Middle frontal gyrus (tissue), 1 donor: ENCODE measurements at regions not wholly inside any gene's neighbourhood (a gene's known extent, or its start where the extent isn't known, plus 50 kb on each side); places are given as distances from the start of the nearest gene placed in this dataset.

Source experiments
- DNase-seq: peaks from one replicate; pipeline ENCODE4 v3.0.0-alpha.2; 2015; ENCODE audit warnings: low spot score; ENCODE audit errors: extremely low spot score

DNA sequence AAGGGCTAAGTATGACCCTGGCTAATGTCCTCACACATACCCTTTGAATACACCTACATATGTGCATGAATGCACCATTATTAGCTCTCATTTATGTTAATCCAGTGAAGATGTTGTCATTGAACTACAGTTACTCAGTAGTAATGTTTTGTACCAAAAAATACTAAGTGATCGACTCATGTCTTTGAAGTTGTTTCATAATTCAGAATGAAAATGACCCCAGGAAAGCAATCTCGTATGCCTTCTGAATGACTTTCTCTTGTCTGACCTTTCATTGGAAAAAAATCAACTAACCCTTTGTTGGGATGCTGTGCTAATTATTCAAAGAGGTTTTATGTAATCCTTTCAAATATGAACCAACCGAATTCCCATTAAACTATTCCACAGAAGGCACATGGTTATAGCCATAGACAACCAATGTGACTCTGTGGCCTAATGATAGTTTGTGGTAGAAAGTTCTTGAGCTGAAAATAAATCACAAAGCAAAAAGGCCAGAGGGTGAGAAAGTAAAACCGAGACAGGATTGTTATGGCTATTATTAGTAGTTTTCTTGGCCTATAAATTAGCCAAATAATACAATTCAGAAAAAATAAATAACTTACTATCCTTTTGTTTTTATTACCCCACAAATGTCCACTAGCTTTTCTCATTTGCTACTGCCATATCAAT, 86.8 kb upstream of the STARD13 start:
- DNase-seq, result no peak

DNA sequence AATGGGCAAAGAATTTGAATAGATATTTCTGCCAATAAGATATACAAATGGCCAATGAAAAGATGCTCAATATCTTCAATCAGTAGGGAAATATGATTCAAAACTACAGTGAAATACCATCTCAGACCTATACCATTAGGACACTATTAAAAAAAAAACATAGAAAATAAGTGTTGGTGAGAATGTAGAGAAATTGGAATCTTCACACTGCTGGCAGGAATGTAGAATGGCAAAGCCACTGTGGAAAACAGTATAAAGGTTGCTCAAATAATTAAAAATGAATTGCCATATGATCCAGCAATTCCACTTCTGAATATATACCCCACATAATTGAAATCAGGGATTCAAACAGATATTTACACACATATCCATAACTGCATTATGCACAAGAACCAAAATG, 88.1 kb upstream of the STARD13 start:
- DNase-seq, result no peak

DNA sequence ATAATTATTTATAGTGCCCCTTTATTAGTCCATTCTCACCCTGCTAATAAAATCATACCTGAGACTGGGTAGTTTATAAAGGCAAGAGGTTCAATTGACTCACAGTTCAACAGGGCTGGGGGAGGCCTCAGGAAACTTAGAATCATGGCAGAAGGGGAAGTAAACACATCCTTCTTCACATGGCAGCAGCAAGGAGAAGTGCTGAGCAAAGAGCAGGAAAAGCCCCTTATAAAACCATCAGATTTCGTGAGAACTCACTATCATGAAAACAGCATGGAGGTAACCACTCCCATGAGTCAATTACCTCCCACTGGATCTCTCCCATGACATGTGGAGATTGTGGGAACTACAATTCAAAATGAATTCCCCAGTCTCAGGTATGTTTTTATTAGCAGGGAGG, 89.9 kb upstream of the STARD13 start:
- DNase-seq, result no peak

- no peak for DNase-seq
These were observed 90.7 kb upstream of the STARD13 start for GRCh38 chr13:33376212-33376611.

DNA sequence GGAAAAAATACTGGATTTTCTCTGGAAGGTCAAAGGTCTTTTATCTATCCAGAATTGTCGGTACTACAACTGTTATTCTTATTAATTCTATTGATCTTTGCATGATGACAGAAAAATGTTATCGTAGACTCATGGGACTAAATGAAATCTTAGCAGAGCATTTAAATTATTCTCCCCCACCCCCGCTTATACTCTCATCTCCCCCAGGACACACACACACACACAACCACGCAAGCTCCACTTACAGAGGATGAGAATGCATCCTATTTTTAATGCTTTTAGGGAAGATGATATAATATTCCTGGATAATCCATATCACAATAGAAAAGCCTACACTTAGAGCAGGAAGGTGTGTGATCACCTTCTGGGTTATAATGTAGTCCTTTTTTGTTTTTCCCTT, 91.9 kb upstream of the STARD13 start:
- no peak for DNase-seq

- no peak for DNase-seq
These were observed 92.3 kb upstream of the STARD13 start for GRCh38 chr13:33377825-33378224.

- DNase-seq, result no peak
These were observed 94.1 kb upstream of the STARD13 start for GRCh38 chr13:33379608-33380007.

GRCh38 chr13:33380487-33381079, 95.0 kb upstream of the STARD13 start:
- DNase-seq, result no peak

DNA sequence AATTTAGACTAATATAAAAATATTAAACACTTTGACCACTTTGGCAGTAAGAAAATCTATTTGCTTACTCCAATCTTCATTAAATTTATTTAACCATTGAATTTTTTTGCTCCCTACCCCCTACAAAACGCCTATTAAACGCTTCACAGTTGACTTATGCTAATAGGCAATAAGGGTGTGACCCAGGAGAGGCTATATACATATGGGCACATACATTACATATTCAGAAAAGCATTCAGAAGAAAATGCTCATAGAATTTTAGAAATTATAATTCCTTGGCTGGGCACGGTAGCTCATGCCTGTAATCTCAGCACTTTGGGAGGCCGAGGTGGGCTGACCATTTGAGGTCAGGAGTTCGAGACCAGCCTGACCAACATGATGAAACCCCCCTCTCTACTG, 95.6 kb upstream of the STARD13 start:
- DNase-seq, result no peak

GRCh38 chr13:33381906-33382305, 96.4 kb upstream of the STARD13 start:
- DNase-seq, result no peak

- DNase-seq, result no peak
These were observed 98.4 kb upstream of the STARD13 start for GRCh38 chr13:33383724-33384577.

- DNase-seq, result no peak
These were observed 102.9 kb upstream of the STARD13 start for GRCh38 chr13:33388286-33388998.

GRCh38 chr13:33392794-33393405, 107.3 kb upstream of the STARD13 start:
- no peak for DNase-seq

DNA sequence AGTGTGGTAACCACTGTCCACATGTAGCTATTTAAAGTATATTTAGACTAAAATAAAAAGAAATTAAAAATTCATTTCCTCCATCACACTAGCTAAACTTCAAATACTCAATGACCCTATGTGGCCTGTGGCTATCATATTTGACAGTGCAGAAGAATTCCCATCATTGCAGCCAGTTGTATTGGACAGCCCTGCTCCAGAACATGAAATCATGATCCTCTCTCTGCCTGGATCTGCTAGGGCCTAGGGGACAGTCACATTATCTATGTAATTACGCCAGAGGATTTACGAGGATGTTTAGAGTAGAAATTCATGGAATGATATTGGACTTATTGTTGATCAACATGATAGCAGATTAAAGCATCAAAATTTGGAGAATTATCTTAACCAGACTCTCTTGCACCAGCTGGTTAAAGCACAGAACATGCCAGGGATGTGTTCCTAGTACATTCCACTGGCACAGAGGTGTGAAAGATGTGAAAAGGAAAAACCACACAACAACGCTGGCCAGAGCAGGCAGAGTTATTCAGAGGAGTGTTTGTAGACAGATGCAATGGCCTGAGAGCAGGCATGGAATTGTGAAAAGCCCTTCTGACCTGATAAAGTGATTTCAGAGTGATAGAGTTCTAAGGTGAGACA, 108.9 kb upstream of the STARD13 start:
- DNase-seq, result no peak

- no peak for DNase-seq
These were observed 115.7 kb upstream of the STARD13 start for GRCh38 chr13:33401238-33401637.

DNA sequence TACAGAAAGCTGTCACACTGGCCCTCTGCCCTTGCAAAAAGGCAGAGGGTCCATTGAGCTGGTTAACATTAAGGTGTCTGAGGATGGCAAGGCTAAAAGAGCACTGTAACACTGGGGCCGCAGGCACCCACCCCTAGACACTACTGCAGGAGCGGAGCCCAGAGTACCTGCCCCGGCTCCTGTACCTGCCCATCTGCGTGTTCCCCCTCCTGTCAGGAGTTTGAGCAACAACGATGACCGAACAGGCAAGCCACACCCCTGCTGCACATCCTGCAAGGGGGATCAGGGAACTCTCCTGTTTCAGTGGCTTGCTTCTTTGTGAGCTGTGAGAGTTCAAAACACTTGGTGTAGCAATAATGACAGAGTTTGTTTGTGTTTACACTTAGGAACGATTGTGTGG, 117.4 kb upstream of the STARD13 start:
- no peak for DNase-seq

DNA sequence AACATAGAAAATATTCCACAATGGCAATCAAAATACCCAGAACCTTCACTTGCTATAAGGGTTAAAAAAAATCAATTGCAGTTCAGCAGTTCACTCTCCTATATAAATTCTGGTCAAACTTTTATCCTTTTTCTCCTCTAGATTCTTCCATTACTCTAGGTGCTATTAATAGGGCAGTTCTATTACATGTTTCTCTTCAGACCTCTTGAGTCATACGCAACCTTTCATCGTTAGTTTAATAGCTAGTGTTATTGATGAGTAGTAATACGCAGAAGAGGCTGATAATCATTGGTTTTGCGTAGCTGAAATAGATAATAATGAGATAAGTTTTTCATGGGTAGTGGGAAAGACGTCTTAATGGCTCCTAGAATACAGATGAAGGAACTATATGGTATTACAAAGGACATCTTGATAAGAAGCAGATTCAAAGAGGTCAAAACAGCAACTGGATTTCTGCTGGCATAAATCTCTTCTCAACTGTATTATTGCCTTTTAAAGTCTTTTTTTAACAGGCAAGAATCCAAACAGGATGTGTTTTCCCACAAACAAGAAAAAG, 118.3 kb upstream of the STARD13 start:
- DNase-seq, result no peak

DNA sequence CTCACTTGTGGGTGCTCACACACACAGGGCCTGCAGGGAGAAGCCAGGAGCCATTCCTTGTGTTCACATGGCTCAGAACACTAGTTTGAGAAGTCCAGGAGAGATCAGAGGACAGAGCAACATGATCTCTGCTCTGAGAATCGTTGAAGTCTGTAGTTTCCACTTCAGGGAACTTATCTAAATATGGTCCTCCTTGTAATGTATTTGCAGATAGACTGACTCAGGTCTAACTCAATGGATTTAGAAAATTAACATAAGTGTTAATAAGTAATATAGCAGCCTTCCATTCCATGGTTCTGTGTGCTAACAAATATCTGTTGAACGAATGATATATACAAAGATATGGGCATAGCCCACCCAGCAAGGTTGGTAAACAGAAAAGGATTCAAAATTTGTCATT, 119.8 kb upstream of the STARD13 start:
- DNase-seq, result no peak

GRCh38 chr13:33409673-33410510, 124.3 kb upstream of the STARD13 start:
- DNase-seq, result no peak

DNA sequence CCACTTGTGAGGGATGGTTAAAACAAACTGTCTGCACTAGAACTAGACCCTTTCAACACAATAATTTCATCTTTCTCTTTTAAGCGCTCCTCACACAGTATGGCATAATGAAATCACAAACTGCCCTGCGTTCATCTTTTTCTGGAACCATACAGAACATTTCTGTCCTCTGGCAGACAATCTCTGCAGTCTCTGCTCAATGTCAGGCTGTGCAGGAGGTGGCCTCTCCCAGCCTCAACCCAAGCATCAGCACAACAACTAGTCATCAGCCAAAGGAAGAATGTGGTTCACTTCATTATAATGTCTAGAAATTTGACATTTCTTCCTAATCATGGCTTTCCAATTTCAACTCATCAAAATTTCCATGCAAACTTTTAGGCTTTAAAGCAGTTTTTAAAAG, 125.1 kb upstream of the STARD13 start:
- no peak for DNase-seq
